ENCODE measurements at regions not wholly inside any gene's neighbourhood (a gene's known extent, or its start where the extent isn't known, plus 50 kb on each side); places are given as distances from the start of the nearest gene placed in this dataset.
"Not testable (repeated sequence)": the region's sequence is repeated elsewhere in the genome, so short reads cannot be mapped to it uniquely, and the experiment has no call there.

- POLR2A ChIA-PET: interaction anchor here (0.8 to 2.0 kb wide), 4 partner anchors 146 to 490 kb away, joined by 3 to 9 read pairs (median 5); partner anchors contain the start of genes GPR85, IFRD1 and TMEM168
- ATAC-seq: no peak
These were observed 146.3 kb downstream of the GPR85 start for GRCh38 chr7:112940314-112940732.

GRCh38 chr7:112939574-112940313 is 146.9 kb downstream of the GPR85 start:
- Mint-ChIP-seq H3K9me3 (no peaks in the 10 kb centered on the region), H3K36me3 (peaks cover 0 to 11% (median 3%) of the 10 kb centered on the region in 3 donors), H3K4me1 (peaks cover 17 to 51% (median 45%) of the 10 kb centered on the region in 4 donors)

More at GRCh38 chr7:112940314-112940732, 146.3 kb downstream of the GPR85 start:
- Mint-ChIP-seq H3K36me3 (peaks cover 0 to 6% (median 2%) of the 10 kb centered on the region in 3 donors), H3K27me3 (peaks cover 0 to 5% (median under 1%) of the 10 kb centered on the region in 5 donors), H3K9me3 (no peaks in the 10 kb centered on the region), H3K4me3 (peak overlapping the region; percentile 90 to 100 (median 97)), H3K4me1 (peaks cover 16 to 46% (median 41%) of the 10 kb centered on the region in 4 donors), H3K27ac (peak overlapping the region; percentile 93 to 98 (median 96))
- DNase-seq: no peak

GRCh38 chr7:112938863-112939573 is 147.6 kb downstream of the GPR85 start:
- POLR2A ChIA-PET: interaction anchor here (1.1 to 2.0 kb wide), 4 partner anchors 149 to 489 kb away, joined by 3 to 9 read pairs (median 4); partner anchors contain the start of genes IFRD1 and TMEM168
- peak in 1 of 2 donors; percentile 13 for ATAC-seq
- H3K4me3 Mint-ChIP-seq: peak overlapping the region; percentile 90 to 100 (median 97)

More at GRCh38 chr7:112939574-112940313, 146.9 kb downstream of the GPR85 start:
- H3K27ac Mint-ChIP-seq: peak overlapping the region; percentile 93 to 98 (median 96)
- POLR2A ChIA-PET: interaction anchor here (0.8 to 2.0 kb wide), 5 partner anchors 146 to 489 kb away, joined by 3 to 9 read pairs (median 5); partner anchors contain the start of genes GPR85, IFRD1 and TMEM168
- H3K27me3 Mint-ChIP-seq: peaks cover 0 to 2% (median 0%) of the 10 kb centered on the region in 5 donors
- peak; percentile 96 to 100 (median 99) for DNase-seq
- peak; percentile 94 for ATAC-seq
- H3K4me3 Mint-ChIP-seq: peak overlapping the region; percentile 90 to 100 (median 97)

GRCh38 chr7:112937651-112938415 is 147.6 kb upstream of the TMEM168 start:
- DNase-seq (peak in 3 of 10 donors; percentile 6 to 31 (median 18)), ATAC-seq (no peak)
- H3K27ac Mint-ChIP-seq: peak overlapping the region in 7 of 10 donors; percentile 27 to 96 (median 92)
- no peaks in the 10 kb centered on the region for H3K27me3 Mint-ChIP-seq
- peak overlapping the region; percentile 90 to 100 (median 97) for H3K4me3 Mint-ChIP-seq
- H3K9me3 Mint-ChIP-seq: no peaks in the 10 kb centered on the region
- POLR2A ChIA-PET: interaction anchor here (0.6 kb wide), 1 partner anchor 535 kb away, joined by 8 read pairs; no protein-coding TSS in a partner anchor
- H3K36me3 Mint-ChIP-seq: peaks cover 0 to 16% (median 5%) of the 10 kb centered on the region in 3 donors
- H3K4me1 Mint-ChIP-seq: peaks cover 23 to 65% (median 56%) of the 10 kb centered on the region in 4 donors

More at GRCh38 chr7:112938863-112939573, 147.6 kb downstream of the GPR85 start:
- Mint-ChIP-seq H3K9me3 (no peaks in the 10 kb centered on the region), H3K4me1 (peaks cover 22 to 55% (median 51%) of the 10 kb centered on the region in 4 donors), H3K27ac (peak overlapping the region; percentile 89 to 98 (median 96)), H3K27me3 (no peaks in the 10 kb centered on the region), H3K36me3 (peaks cover 0 to 15% (median 3%) of the 10 kb centered on the region in 3 donors)
- DNase-seq: peak in 8 of 10 donors; percentile 11 to 74 (median 39)

- no peak overlapping the region for H3K27ac Mint-ChIP-seq
- peaks cover 0 to 24% (median 5%) of the 10 kb centered on the region in 3 donors for H3K36me3 Mint-ChIP-seq
- no peaks in the 10 kb centered on the region for H3K9me3 Mint-ChIP-seq
- ATAC-seq (no peak), DNase-seq (no peak)
- POLR2A ChIA-PET: no interaction called here
- peaks cover 22 to 73% (median 63%) of the 10 kb centered on the region in 4 donors for H3K4me1 Mint-ChIP-seq
- no peaks in the 10 kb centered on the region for H3K27me3 Mint-ChIP-seq
- no peak overlapping the region for H3K4me3 Mint-ChIP-seq
These were observed 143.4 kb upstream of the TMEM168 start for GRCh38 chr7:112933598-112933997.

GRCh38 chr7:112930787-112931186 is 140.6 kb upstream of the TMEM168 start:
- peaks cover 0 to 21% (median 10%) of the 10 kb centered on the region in 3 donors for H3K36me3 Mint-ChIP-seq
- H3K27me3 Mint-ChIP-seq: no peaks in the 10 kb centered on the region
- POLR2A ChIA-PET: no interaction called here
- H3K9me3 Mint-ChIP-seq: no peaks in the 10 kb centered on the region
- ATAC-seq: peak in 1 of 2 donors; percentile 18
- H3K27ac Mint-ChIP-seq: peak overlapping the region in 5 of 10 donors; percentile 17 to 61 (median 27)
- DNase-seq: no peak
- peaks cover 19 to 54% (median 45%) of the 10 kb centered on the region in 4 donors for H3K4me1 Mint-ChIP-seq
- H3K4me3 Mint-ChIP-seq: no peak overlapping the region

GRCh38 chr7:112929421-112929820 is 139.2 kb upstream of the TMEM168 start:
- H3K27me3 Mint-ChIP-seq: no peaks in the 10 kb centered on the region
- POLR2A ChIA-PET: no interaction called here
- H3K4me1 Mint-ChIP-seq: peaks cover 18 to 41% (median 38%) of the 10 kb centered on the region in 4 donors
- ATAC-seq (no peak), DNase-seq (no peak)
- no peak overlapping the region for H3K4me3 Mint-ChIP-seq
- H3K27ac Mint-ChIP-seq: no peak overlapping the region
- peaks cover 0 to 14% (median 10%) of the 10 kb centered on the region in 3 donors for H3K36me3 Mint-ChIP-seq
- H3K9me3 Mint-ChIP-seq: no peaks in the 10 kb centered on the region

GRCh38 chr7:112926018-112926417 is 135.8 kb upstream of the TMEM168 start:
- no peak for ATAC-seq
- Mint-ChIP-seq H3K9me3 (no peaks in the 10 kb centered on the region), H3K36me3 (peaks cover 0 to 14% (median 8%) of the 10 kb centered on the region in 3 donors), H3K27me3 (no peaks in the 10 kb centered on the region), H3K4me3 (no peak overlapping the region), H3K27ac (peak overlapping the region in 2 of 10 donors; percentile 15 to 57), H3K4me1 (peaks cover 9 to 23% (median 12%) of the 10 kb centered on the region in 4 donors)
- POLR2A ChIA-PET: no interaction called here
- no peak for DNase-seq

GRCh38 chr7:112922546-112922945 is 132.4 kb upstream of the TMEM168 start:
- H3K4me3 Mint-ChIP-seq, DNase-seq, H3K27me3 Mint-ChIP-seq, POLR2A ChIA-PET, H3K27ac Mint-ChIP-seq, ATAC-seq, H3K4me1 Mint-ChIP-seq, H3K9me3 Mint-ChIP-seq: not testable (repeated sequence)
- H3K36me3 Mint-ChIP-seq: peaks cover 0 to 14% (median 2%) of the 10 kb centered on the region in 3 donors

- POLR2A ChIA-PET, ATAC-seq, DNase-seq, H3K4me3 Mint-ChIP-seq, H3K27me3 Mint-ChIP-seq: not testable (repeated sequence)
- peak overlapping the region in 1 of 10 donors; percentile 14 for H3K27ac Mint-ChIP-seq
- peaks cover 0 to 15% (median 3%) of the 10 kb centered on the region in 9 donors for H3K9me3 Mint-ChIP-seq
- H3K36me3 Mint-ChIP-seq: peaks cover 22 to 38% (median 35%) of the 10 kb centered on the region in 3 donors
- H3K4me1 Mint-ChIP-seq: peaks cover 0 to 13% (median 6%) of the 10 kb centered on the region in 4 donors
These were observed 126.2 kb upstream of the TMEM168 start for GRCh38 chr7:112916431-112916830.

GRCh38 chr7:112908086-112908485 is 117.9 kb upstream of the TMEM168 start:
- POLR2A ChIA-PET: no interaction called here
- peaks cover 0 to 3% (median 2%) of the 10 kb centered on the region in 4 donors for H3K4me1 Mint-ChIP-seq
- peaks cover 65 to 74% (median 70%) of the 10 kb centered on the region in 3 donors for H3K36me3 Mint-ChIP-seq
- H3K4me3 Mint-ChIP-seq: no peak overlapping the region
- no peak overlapping the region for H3K27ac Mint-ChIP-seq
- no peak for ATAC-seq
- H3K27me3 Mint-ChIP-seq: no peaks in the 10 kb centered on the region
- H3K9me3 Mint-ChIP-seq: peaks cover 3 to 57% (median 25%) of the 10 kb centered on the region in 9 donors
- DNase-seq: no peak
